ENCODE measurements at regions not wholly inside any gene's neighbourhood (a gene's known extent, or its start where the extent isn't known, plus 50 kb on each side); places are given as distances from the start of the nearest gene placed in this dataset.

GRCh38 chr10:131620904-131621303 is 279.9 kb upstream of the PPP2R2D start:
- Histone ChIP-seq H3K9me3 (no peaks in the 10 kb centered on the region), H3K4me3 (replicated peaks in 1 of 3) (no peak overlapping the region), H3K27me3 (no peaks in the 10 kb centered on the region), H3K27ac (no peak overlapping the region), H3K4me1 (no peaks in the 10 kb centered on the region), H3K36me3 (no peaks in the 10 kb centered on the region)
- intact Hi-C loops (cut with DNase I): no loop called here
- no peak for DNase-seq
- no peak for TF ChIP-seq POLR2A (IDR thresholded peaks at IDR 0.05)
- TF ChIP-seq CTCF (IDR thresholded peaks at IDR 0.05): no peak
- WGBS, 2 donors: 77 to 80% methylated on average over 6 to 7 of the region's 7 CpGs

GRCh38 chr10:131621784-131622624 is 278.8 kb upstream of the PPP2R2D start:
- no peaks in the 10 kb centered on the region for H3K9me3 ChIP-seq
- H3K36me3 ChIP-seq: no peaks in the 10 kb centered on the region
- no peaks in the 10 kb centered on the region for H3K27me3 ChIP-seq
- DNase-seq: no peak
- intact Hi-C loops (cut with DNase I): no loop called here
- TF ChIP-seq CTCF (IDR thresholded peaks at IDR 0.05): no peak
- no peak for TF ChIP-seq POLR2A (IDR thresholded peaks at IDR 0.05)
- H3K4me1 ChIP-seq: no peaks in the 10 kb centered on the region
- 77 to 85% methylated on average over 22 of the region's 22 CpGs for WGBS, 2 donors
- H3K27ac ChIP-seq: no peak overlapping the region
- H3K4me3 ChIP-seq (replicated peaks in 1 of 3): no peak overlapping the region

GRCh38 chr10:131625041-131625440 is 275.8 kb upstream of the PPP2R2D start:
- H3K4me1 ChIP-seq: no peaks in the 10 kb centered on the region
- H3K9me3 ChIP-seq: no peaks in the 10 kb centered on the region
- DNase-seq: no peak
- intact Hi-C loops (cut with DNase I): no loop called here
- TF ChIP-seq POLR2A (IDR thresholded peaks at IDR 0.05): no peak
- no peak for TF ChIP-seq CTCF (IDR thresholded peaks at IDR 0.05)
- H3K27me3 ChIP-seq: no peaks in the 10 kb centered on the region
- no peak overlapping the region for H3K4me3 ChIP-seq (replicated peaks in 1 of 3)
- 89 to 90% methylated on average over 17 to 20 of the region's 26 CpGs for WGBS, 2 donors
- H3K36me3 ChIP-seq: no peaks in the 10 kb centered on the region
- no peak overlapping the region for H3K27ac ChIP-seq

- 87 to 95% methylated on average over 7 to 10 of the region's 11 CpGs for WGBS, 2 donors
- Histone ChIP-seq H3K27ac (no peak overlapping the region), H3K4me3 (replicated peaks in 1 of 3) (no peak overlapping the region), H3K27me3 (no peaks in the 10 kb centered on the region), H3K4me1 (no peaks in the 10 kb centered on the region), H3K9me3 (no peaks in the 10 kb centered on the region), H3K36me3 (no peaks in the 10 kb centered on the region)
- TF ChIP-seq CTCF (IDR thresholded peaks at IDR 0.05) (no peak), POLR2A (IDR thresholded peaks at IDR 0.05) (no peak)
- DNase-seq: no peak
- intact Hi-C loops (cut with DNase I): no loop called here
Measured at GRCh38 chr10:131626274-131626673, 274.5 kb upstream of the PPP2R2D start.

- no peaks in the 10 kb centered on the region for H3K4me1 ChIP-seq
- H3K4me3 ChIP-seq (replicated peaks in 1 of 3): no peak overlapping the region
- intact Hi-C loops (cut with DNase I): no loop called here
- H3K36me3 ChIP-seq: no peaks in the 10 kb centered on the region
- no peak for DNase-seq
- H3K27me3 ChIP-seq: no peaks in the 10 kb centered on the region
- H3K27ac ChIP-seq: no peak overlapping the region
- WGBS, 2 donors: 44 to 55% methylated on average over 4 of the region's 4 CpGs
- no peaks in the 10 kb centered on the region for H3K9me3 ChIP-seq
- no peak for TF ChIP-seq POLR2A (IDR thresholded peaks at IDR 0.05)
- TF ChIP-seq CTCF (IDR thresholded peaks at IDR 0.05): no peak
Measured at GRCh38 chr10:131629026-131629770, 271.6 kb upstream of the PPP2R2D start.

Data from thyroid gland (tissue), 4 donors.